ENCODE measurements at regions not wholly inside any gene's neighbourhood (a gene's known extent, or its start where the extent isn't known, plus 50 kb on each side); places are given as distances from the start of the nearest gene placed in this dataset.

- TF ChIP-seq CTCF (IDR thresholded peaks at IDR 0.05) (no peak), POLR2A (IDR thresholded peaks at IDR 0.05) (no peak)
Observed at GRCh38 chr20:50412069-50412468, 98.1 kb upstream of the PTPN1 start.
